HL-60 (cell line): ENCODE measurements at regions not wholly inside any gene's neighbourhood (a gene's known extent, or its start where the extent isn't known, plus 50 kb on each side); places are given as distances from the start of the nearest gene placed in this dataset.

Source experiments
- DNase-seq, 2 experiments: peaks; one replicate each; pipeline ENCODE4 v3.0.0-alpha.2; 2010 to 2020; ENCODE audit warnings: low read depth in 1 of 2, low spot score in 1 of 2
- H3K27ac ChIP-seq: fragments of 250-450 bp; sonication (Bioruptor Pico); replicated peaks from 2 replicates; pipeline ENCODE4 v1.5.1; 2020; ENCODE audit warnings: mild to moderate bottlenecking, moderate library complexity
- H3K27me3 ChIP-seq: fragments of 250-450 bp; sonication (Bioruptor Pico); 2 replicates; pipeline ENCODE4 v1.5.1; 2021; ENCODE audit warnings: mild to moderate bottlenecking, moderate library complexity; ENCODE audit not compliant: insufficient read depth, poor library complexity, severe bottlenecking
- H3K4me3 ChIP-seq: replicated peaks from 2 replicates; pipeline ENCODE4 v1.5.1; 2011; ENCODE audit warnings: mild to moderate bottlenecking, control low read depth, low read length; ENCODE audit not compliant: insufficient read depth
- CTCF ChIP-seq: IDR thresholded peaks from one replicate; pipeline ENCODE4 v1.5.1; 2011; ENCODE audit warnings: low read length, control low read depth, inconsistent platforms; ENCODE audit not compliant: insufficient read depth
- GABPA ChIP-seq: IDR thresholded peaks from 2 replicates; pipeline ENCODE4 v1.6.1; 2012; ENCODE audit warnings: low read depth
- POLR2AphosphoS5 ChIP-seq: IDR thresholded peaks from 2 replicates; pipeline ENCODE4 v1.6.1; 2012; ENCODE audit warnings: low read depth
- REST ChIP-seq: IDR thresholded peaks from 2 replicates; pipeline ENCODE4 v1.6.1; 2012; ENCODE audit warnings: low read depth; ENCODE audit not compliant: insufficient replicate concordance
- SPI1 ChIP-seq: IDR thresholded peaks from 2 replicates; pipeline ENCODE4 v1.6.1; 2012; ENCODE audit warnings: low read depth, mild to moderate bottlenecking, borderline replicate concordance

GRCh38 chr4:131441004-131441688 is 1707.9 kb upstream of the PCDH10 start:
- Histone ChIP-seq H3K27me3 (no peaks in the 10 kb centered on the region), H3K4me3 (no peak overlapping the region), H3K27ac (no peak overlapping the region)
- TF ChIP-seq GABPA: no peak
- TF ChIP-seq POLR2AphosphoS5: no peak
- TF ChIP-seq SPI1: no peak
- no peak for TF ChIP-seq CTCF
- no peak for TF ChIP-seq REST
- no peak for DNase-seq

- Histone ChIP-seq H3K27ac (no peak overlapping the region), H3K4me3 (no peak overlapping the region), H3K27me3 (no peaks in the 10 kb centered on the region)
- no peak for DNase-seq
- no peak for TF ChIP-seq REST
- TF ChIP-seq CTCF: no peak
- TF ChIP-seq POLR2AphosphoS5: no peak
- no peak for TF ChIP-seq SPI1
- TF ChIP-seq GABPA: no peak
Measured at GRCh38 chr4:131447883-131448282, 1701.2 kb upstream of the PCDH10 start.

DNA sequence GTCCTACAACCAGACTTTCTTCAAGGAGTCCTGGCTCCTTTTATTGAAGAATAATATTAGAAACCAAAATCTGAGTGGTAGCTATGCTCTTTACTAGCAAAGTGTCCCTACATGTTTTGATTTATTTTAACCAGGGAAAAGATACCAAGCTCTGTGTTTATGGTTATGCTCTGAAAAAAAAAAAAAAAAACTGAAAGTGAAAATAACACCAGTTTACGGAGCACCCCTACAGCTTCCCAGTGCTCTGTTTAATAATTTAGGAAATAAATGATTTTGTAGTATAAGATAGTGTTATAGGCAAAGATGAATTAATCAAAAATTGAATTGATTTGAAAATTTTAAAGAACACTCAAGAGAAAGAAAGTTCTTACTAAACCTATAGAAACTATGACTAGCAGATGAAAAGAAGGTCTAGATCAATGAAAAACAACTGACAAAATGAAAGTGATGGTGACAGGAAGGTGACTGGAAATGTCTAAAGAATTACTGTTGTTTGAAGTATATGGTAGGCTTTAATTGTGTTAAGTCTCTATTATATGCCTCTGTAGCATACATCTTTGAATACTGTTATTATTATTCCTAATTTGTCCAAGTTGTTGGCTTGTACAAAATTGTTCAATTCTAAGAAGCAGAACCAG is 1698.4 kb upstream of the PCDH10 start:
- H3K27ac ChIP-seq: no peak overlapping the region
- H3K4me3 ChIP-seq: no peak overlapping the region
- no peak for TF ChIP-seq GABPA
- TF ChIP-seq REST: no peak
- TF ChIP-seq POLR2AphosphoS5: no peak
- no peaks in the 10 kb centered on the region for H3K27me3 ChIP-seq
- no peak for DNase-seq
